IMR-90 (cell line): ENCODE measurements at regions not wholly inside any gene's neighbourhood (a gene's known extent, or its start where the extent isn't known, plus 50 kb on each side); places are given as distances from the start of the nearest gene placed in this dataset.

Experiments used
- ATAC-seq: fragments of 200-7000 bp; cut with Tn5 transposase; 2 replicates; pipeline ENCODE4 v1.9.1; 2020; ENCODE audit warnings: low read depth, mild to moderate bottlenecking, moderate library complexity
- BruUV-seq: library from RNA; stranded (reverse); fragments of 400-500 nt; replicated peaks from 2 replicates; lab custom pipeline; 2021; lab: Mats Ljungman, UMichigan
- CTCF ChIA-PET: fragments of 300-600 bp; formaldehyde crosslinking; extraction: SDS; loops from one replicate; lab custom pipeline; 2021; ENCODE audit warnings: antibody characterized with exemption; lab: Yijun Ruan, JAX
- POLR2A ChIA-PET: fragments of 300-600 bp; sonication (Branson Sonifier 250); formaldehyde crosslinking; loops from one replicate; lab custom pipeline; 2022; ENCODE audit warnings: antibody characterized with exemption; ENCODE audit not compliant: unreplicated experiment; lab: Charles Lee
- DNase-seq: peaks from one replicate; pipeline ENCODE4 v3.0.0; 2013
- H2AFZ ChIP-seq: replicated peaks from 2 replicates; pipeline ENCODE3; 2013; ENCODE audit warnings: low read length, mild to moderate bottlenecking; ENCODE audit not compliant: poor library complexity
- H2AK5ac ChIP-seq: 2 replicates; pipeline ENCODE4 v1.6.1; 2013; ENCODE audit warnings: low read depth, low read length, inconsistent platforms
- H2AK9ac ChIP-seq: replicated peaks from 2 replicates; pipeline ENCODE3; 2013; ENCODE audit warnings: mild to moderate bottlenecking, low read depth, low read length, moderate library complexity; ENCODE audit not compliant: poor library complexity
- H2BK120ac ChIP-seq: 2 replicates; pipeline ENCODE4 v1.6.1; 2013; ENCODE audit warnings: low read depth, low read length, inconsistent platforms
- H2BK15ac ChIP-seq: 3 replicates; pipeline ENCODE4 v1.6.1; 2013; ENCODE audit warnings: low read depth, low read length, inconsistent platforms
- H2BK20ac ChIP-seq: 2 replicates; pipeline ENCODE4 v1.6.1; 2013; ENCODE audit warnings: low read depth, mild to moderate bottlenecking, inconsistent platforms, low read length, moderate library complexity
- H2BK5ac ChIP-seq: 2 replicates; pipeline ENCODE4 v1.6.1; 2013; ENCODE audit warnings: mild to moderate bottlenecking, low read depth, low read length, inconsistent platforms; ENCODE audit not compliant: poor library complexity, severe bottlenecking
- H3K14ac ChIP-seq: replicated peaks from 2 replicates; pipeline ENCODE4 v1.6.1; 2013; ENCODE audit warnings: low read depth, low read length, inconsistent platforms
- H3K18ac ChIP-seq: 2 replicates; pipeline ENCODE4 v1.6.1; 2013; ENCODE audit warnings: low read depth, low read length, control low read depth
- H3K23ac ChIP-seq: 2 replicates; pipeline ENCODE4 v1.6.1; 2013; ENCODE audit warnings: low read depth, low read length, inconsistent platforms
- H3K27ac ChIP-seq: 2 replicates; pipeline ENCODE4 v1.5.1; 2013; ENCODE audit warnings: mild to moderate bottlenecking, control low read depth, low read length; ENCODE audit not compliant: insufficient read depth
- H3K27me3 ChIP-seq: 2 replicates; pipeline ENCODE4 v1.6.1; 2013; ENCODE audit warnings: low read length; ENCODE audit not compliant: control insufficient read depth, insufficient read depth
- H3K36me3 ChIP-seq: 2 replicates; pipeline ENCODE4 v1.6.1; 2013; ENCODE audit warnings: low read length, mixed read lengths; ENCODE audit not compliant: control insufficient read depth, insufficient read depth
- H3K4ac ChIP-seq: 2 replicates; pipeline ENCODE4 v1.6.1; 2013; ENCODE audit warnings: low read depth, low read length, inconsistent platforms
- H3K4me1 ChIP-seq: 2 replicates; pipeline ENCODE4 v1.6.1; 2013; ENCODE audit warnings: low read length, mixed read lengths; ENCODE audit not compliant: control insufficient read depth, insufficient read depth
- H3K4me2 ChIP-seq: 2 replicates; pipeline ENCODE4 v1.6.1; 2013; ENCODE audit warnings: low read depth, mild to moderate bottlenecking, control low read depth, low read length, moderate library complexity
- H3K4me3 ChIP-seq: 2 replicates; pipeline ENCODE4 v1.5.1; 2013; ENCODE audit warnings: low read depth, mild to moderate bottlenecking, control low read depth, low read length, moderate library complexity; ENCODE audit not compliant: insufficient read depth
- H3K56ac ChIP-seq: 2 replicates; pipeline ENCODE4 v1.6.1; 2013; ENCODE audit warnings: low read length, inconsistent platforms; ENCODE audit not compliant: insufficient read depth; ENCODE audit errors: extremely low read depth
- H3K79me1 ChIP-seq, 2 experiments: 2 replicates each; pipeline ENCODE4 v1.6.1; 2013; ENCODE audit warnings: low read length in 2 of 2, inconsistent platforms in 1 of 2, low read depth in 1 of 2
- H3K9ac ChIP-seq: 2 replicates; pipeline ENCODE4 v1.6.1; 2013; ENCODE audit warnings: low read depth, low read length, control low read depth
- H3K9me1 ChIP-seq: 2 replicates; pipeline ENCODE4 v1.6.1; 2013; ENCODE audit warnings: low read length, inconsistent platforms; ENCODE audit not compliant: insufficient read depth
- H3K9me3 ChIP-seq: 2 replicates; pipeline ENCODE4 v1.6.1; 2013; ENCODE audit warnings: low read length; ENCODE audit not compliant: control insufficient read depth, insufficient read depth
- H4K20me1 ChIP-seq: 2 replicates; pipeline ENCODE4 v1.6.1; 2013; ENCODE audit warnings: low read length, inconsistent platforms; ENCODE audit not compliant: insufficient read depth
- H4K5ac ChIP-seq: 2 replicates; pipeline ENCODE4 v1.6.1; 2013; ENCODE audit warnings: mild to moderate bottlenecking, low read depth, low read length, control low read depth
- H4K8ac ChIP-seq, 2 experiments: 2 replicates each; pipeline ENCODE4 v1.6.1; 2013; ENCODE audit warnings: low read depth in 2 of 2, low read length in 2 of 2, control low read depth in 1 of 2, inconsistent platforms in 1 of 2
- H4K91ac ChIP-seq: 2 replicates; pipeline ENCODE4 v1.6.1; 2013; ENCODE audit warnings: low read depth, low read length, inconsistent platforms; ENCODE audit not compliant: insufficient read depth
- RCOR1 ChIP-seq: IDR thresholded peaks from 2 replicates; pipeline ENCODE4 v1.6.1; 2012; ENCODE audit warnings: mild to moderate bottlenecking, low read length, improper control_type of control experiment; ENCODE audit not compliant: insufficient replicate concordance
- SMC3 ChIP-seq: fragments of 150-350 bp; IDR thresholded peaks from 2 replicates; pipeline ENCODE4 v1.6.1; 2016; ENCODE audit warnings: low read depth, mild to moderate bottlenecking, antibody characterized with exemption, low read length, moderate library complexity
- WGBS, 2 experiments: methylation state at CpG; one replicate each; pipeline versions ENCODE4 v1.1.5 to v1.1.7; 2013; ENCODE audit warnings: missing lambda C conversion rate in 2 of 2; ENCODE audit not compliant: insufficient read length in 1 of 2; ENCODE audit errors: extremely low coverage in 2 of 2; 5-methylcytosine and 5-hydroxymethylcytosine counted together
- dilution Hi-C: fragments of 300-500 bp; cut with HindIII; formaldehyde crosslinking; loops from one replicate; pipeline ENCODE4 v1.14.3; 2018; ENCODE audit warnings: low sequenced_read_pairs; ENCODE audit not compliant: unreplicated experiment
- in situ Hi-C: fragments of 300-500 bp; cut with MboI; formaldehyde crosslinking; loops from 3 replicates; pipeline ENCODE4 v1.14.3; 2019; ENCODE audit warnings: low sequenced_read_pairs, inconsistent platforms, mixed read lengths
- intact Hi-C: fragments of 100-400 bp; cut with micrococcal nuclease; formaldehyde crosslinking; loops from 2 replicates; pipeline ENCODE4 v1.10.0; 2022

- CTCF ChIA-PET, result no interaction called here
Measured at GRCh38 chr11:116512841-116513240, 259.9 kb downstream of the BUD13 start.

More at GRCh38 chr11:116512841-116513240, 259.9 kb downstream of the BUD13 start:
- Histone ChIP-seq H3K4me2 (no peak overlapping the region), H3K79me1 (no peaks in the 10 kb centered on the region), H3K4me1 (no peaks in the 10 kb centered on the region), H3K27me3 (no peaks in the 10 kb centered on the region; the same call in 1 of the 2 replicates), H3K4me3 (no peak overlapping the region), H2BK5ac (no peak overlapping the region), H3K4ac (no peak overlapping the region), H2AK9ac (no peak overlapping the region), H4K5ac (no peak overlapping the region), H3K9me1 (no peaks in the 10 kb centered on the region), H3K14ac (no peak overlapping the region), H3K36me3 (no peaks in the 10 kb centered on the region), H3K56ac (no peak overlapping the region), H2BK120ac (no peak overlapping the region), H2AFZ (no peak overlapping the region), H3K23ac (no peak overlapping the region), H3K27ac (no peak overlapping the region), H2AK5ac (no peak overlapping the region), H3K18ac (no peak overlapping the region), H2BK15ac (no peak overlapping the region), H4K20me1 (no peaks in the 10 kb centered on the region), H4K91ac (no peak overlapping the region), H3K9me3 (no peaks in the 10 kb centered on the region), H2BK20ac (no peak overlapping the region), H4K8ac (no peak overlapping the region), H3K9ac (no peak overlapping the region)
- no CpG with 5 or more reads among the region's 2 CpGs for WGBS, 2 experiments
- BruUV-seq, result no TSS peak
- TF ChIP-seq SMC3 (no peak), RCOR1 (no peak)
- in situ Hi-C loops (no loop called here), dilution Hi-C loops (no loop called here), intact Hi-C loops (no loop called here)
- ATAC-seq, result no peak
- DNase-seq, result no peak
- POLR2A ChIA-PET, result no interaction called here
